ENCODE measurements at regions not wholly inside any gene's neighbourhood (a gene's known extent, or its start where the extent isn't known, plus 50 kb on each side); places are given as distances from the start of the nearest gene placed in this dataset.

DNA sequence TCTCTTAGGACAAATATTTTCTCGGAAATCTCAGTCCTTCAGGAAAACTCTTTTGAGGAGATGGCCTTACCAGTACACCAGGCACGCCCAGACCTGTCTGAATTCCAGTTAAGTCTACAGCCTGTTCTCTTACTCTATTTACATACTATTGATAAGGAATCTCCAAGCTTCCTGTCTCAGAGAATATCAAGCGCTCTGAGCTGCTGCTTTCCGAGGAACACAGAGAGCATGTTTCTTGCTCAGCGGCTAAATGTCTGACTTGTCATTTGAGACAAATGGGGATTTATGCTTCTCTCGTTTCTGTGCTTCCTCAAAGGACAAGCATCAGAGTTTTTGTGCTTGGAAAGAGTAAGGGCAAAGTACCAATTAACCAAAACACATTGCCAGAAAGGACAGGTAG lies 112.4 kb upstream of the CCDC54 start:
- TF ChIP-seq, protein P1, sequence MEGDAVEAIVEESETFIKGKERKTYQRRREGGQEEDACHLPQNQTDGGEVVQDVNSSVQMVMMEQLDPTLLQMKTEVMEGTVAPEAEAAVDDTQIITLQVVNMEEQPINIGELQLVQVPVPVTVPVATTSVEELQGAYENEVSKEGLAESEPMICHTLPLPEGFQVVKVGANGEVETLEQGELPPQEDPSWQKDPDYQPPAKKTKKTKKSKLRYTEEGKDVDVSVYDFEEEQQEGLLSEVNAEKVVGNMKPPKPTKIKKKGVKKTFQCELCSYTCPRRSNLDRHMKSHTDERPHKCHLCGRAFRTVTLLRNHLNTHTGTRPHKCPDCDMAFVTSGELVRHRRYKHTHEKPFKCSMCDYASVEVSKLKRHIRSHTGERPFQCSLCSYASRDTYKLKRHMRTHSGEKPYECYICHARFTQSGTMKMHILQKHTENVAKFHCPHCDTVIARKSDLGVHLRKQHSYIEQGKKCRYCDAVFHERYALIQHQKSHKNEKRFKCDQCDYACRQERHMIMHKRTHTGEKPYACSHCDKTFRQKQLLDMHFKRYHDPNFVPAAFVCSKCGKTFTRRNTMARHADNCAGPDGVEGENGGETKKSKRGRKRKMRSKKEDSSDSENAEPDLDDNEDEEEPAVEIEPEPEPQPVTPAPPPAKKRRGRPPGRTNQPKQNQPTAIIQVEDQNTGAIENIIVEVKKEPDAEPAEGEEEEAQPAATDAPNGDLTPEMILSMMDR (IDR thresholded peaks at IDR 0.05; ENCODE audit: insufficient read depth, low read length) = no peak
- DNase-seq (ENCODE audit: low read depth) = no peak

DNA sequence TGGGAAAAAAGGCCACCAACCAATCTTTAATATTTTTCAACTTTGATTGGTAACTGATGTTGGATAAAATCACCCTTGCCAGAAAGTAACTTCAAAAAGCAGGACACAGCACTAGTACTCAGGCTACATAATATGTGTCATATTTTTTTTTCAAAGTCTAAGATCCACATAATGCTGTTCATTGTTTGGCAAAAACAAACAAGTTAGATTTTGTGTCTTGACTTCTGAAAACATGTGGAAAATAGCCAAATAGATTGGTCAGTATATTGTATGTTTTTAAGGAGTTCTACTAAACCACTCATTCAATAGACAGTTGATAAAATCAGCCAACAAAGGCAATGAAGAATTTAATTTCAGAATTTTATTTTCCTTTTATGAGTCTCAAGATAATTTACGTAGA lies 111.7 kb upstream of the CCDC54 start:
- no peak for DNase-seq (ENCODE audit: low read depth)
- TF ChIP-seq, protein P1 (IDR thresholded peaks at IDR 0.05; ENCODE audit: insufficient read depth, low read length) = no peak
- no peak overlapping the region for H3K4me3 ChIP-seq (ENCODE audit: low read depth, low read length)

More for the DNA sequence above, 112.4 kb upstream of the CCDC54 start:
- no peak overlapping the region for H3K4me3 ChIP-seq (ENCODE audit: low read depth, low read length)

DNA sequence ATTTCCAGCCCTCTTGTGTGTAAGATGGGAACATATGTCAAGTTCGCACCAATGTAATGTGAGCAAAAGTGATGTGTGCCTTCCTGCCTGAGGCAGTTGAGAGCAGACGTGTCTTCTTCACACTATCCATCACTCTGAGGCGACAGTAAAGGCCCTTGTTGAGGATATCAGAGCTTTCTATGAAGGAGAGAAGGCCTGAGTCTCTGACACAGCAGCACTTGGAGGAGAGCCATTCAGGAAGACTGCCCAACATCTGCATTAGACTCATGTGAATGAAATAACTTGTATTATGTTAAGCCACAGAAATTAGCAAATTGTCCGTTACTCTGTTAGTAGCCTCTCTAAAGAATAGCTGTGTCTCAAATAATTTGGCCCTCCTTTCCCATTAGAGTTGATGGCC lies 108.8 kb upstream of the CCDC54 start:
- TF ChIP-seq, protein P1 (IDR thresholded peaks at IDR 0.05; ENCODE audit: insufficient read depth, low read length) = no peak
- no peak overlapping the region for H3K4me3 ChIP-seq (ENCODE audit: low read depth, low read length)
- no peak for DNase-seq (ENCODE audit: low read depth)

DNA sequence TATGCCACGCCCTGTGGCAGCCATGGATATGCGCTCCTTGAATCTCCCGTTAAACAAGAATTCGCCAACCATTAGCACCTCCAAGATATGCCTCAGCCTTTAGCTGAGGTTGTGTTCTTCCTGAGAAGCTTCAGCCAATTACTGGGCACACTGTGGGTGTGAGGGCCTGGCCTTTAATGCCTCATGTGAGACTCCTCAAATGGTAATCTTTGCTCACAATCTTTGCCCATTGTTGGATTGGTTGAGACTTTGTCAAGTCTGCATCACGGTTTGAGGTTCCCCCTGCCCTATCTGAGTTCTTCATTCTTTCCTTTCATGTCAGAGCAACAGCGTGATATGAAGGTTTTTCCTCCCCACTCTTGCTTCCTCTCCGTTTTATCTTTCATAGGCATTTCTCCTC lies 108.1 kb upstream of the CCDC54 start:
- no peak overlapping the region for H3K4me3 ChIP-seq (ENCODE audit: low read depth, low read length)
- DNase-seq (ENCODE audit: low read depth) = no peak
- TF ChIP-seq, protein P1 (IDR thresholded peaks at IDR 0.05; ENCODE audit: insufficient read depth, low read length) = no peak

DNA sequence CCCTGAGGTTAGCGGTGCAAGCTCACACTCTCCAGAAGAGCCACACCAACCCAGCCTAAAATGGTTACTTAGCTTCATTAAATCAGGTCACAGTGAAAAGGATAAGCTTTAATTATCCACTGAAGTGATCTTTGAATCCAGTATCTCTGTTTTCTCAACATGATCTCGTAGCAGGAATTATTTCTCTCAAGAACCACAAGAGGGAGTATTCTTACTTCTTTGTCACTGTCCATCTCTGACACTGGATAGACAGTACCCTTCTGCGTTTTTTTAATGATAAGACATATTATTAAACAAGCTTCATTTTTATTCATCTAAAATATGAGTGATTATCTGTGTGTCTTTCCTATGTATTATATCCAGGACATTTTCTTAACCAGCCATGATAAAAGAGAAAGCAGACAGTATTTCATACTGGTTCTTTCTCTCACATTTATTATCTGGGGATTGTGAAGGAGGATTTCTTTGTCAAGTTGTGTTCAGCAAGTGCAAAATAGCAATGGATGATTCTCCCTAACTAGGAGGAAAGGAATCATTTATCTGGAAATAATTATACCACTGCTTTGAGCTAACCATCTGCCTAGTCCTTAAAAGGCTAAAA lies 105.4 kb upstream of the CCDC54 start:
- peak; percentile 56 for DNase-seq (ENCODE audit: low read depth)
- TF ChIP-seq, protein P1 (IDR thresholded peaks at IDR 0.05; ENCODE audit: insufficient read depth, low read length) = peak; percentile 66
- no peak overlapping the region for H3K4me3 ChIP-seq (ENCODE audit: low read depth, low read length)

DNA sequence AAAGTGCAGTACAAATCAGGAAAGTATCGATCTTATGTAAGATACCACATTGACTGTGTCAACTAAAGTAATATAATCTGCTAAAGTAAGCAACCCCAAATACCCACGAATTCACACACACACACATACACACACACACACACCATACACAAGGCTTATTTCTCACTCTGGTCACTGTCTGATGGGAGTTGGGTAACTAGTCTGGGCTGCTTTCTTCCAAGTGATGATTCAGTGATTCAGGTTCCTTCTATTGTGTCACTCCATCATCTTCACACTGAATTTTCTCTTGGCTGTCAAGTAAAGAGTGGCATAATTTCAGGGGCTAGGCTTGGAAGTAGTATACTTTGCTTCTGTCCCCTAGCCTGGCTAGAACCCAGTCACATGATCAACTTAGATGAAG lies 104.8 kb upstream of the CCDC54 start:
- no peak overlapping the region for H3K4me3 ChIP-seq (ENCODE audit: low read depth, low read length)
- no peak for DNase-seq (ENCODE audit: low read depth)
- TF ChIP-seq, protein P1 (IDR thresholded peaks at IDR 0.05; ENCODE audit: insufficient read depth, low read length) = no peak

DNA sequence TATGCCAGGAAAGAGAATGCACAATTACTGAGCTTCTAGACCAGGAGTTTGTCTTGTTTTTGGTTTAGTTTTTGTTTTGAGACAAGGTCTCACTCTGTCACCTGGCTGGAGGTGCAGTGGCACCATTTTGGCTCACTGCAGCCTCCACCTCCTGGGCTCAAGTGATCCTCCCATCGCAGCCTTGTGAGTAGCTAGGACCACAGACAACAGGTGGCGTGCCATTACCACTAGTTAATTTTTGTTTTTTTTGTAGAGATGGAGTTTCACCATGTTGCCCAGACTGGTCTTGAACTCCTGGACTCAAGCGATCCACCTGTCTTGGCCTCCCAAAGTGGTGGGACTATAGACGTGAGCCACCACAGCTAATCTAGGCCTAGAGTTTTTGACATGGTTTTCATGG lies 104.4 kb upstream of the CCDC54 start:
- no peak overlapping the region for H3K4me3 ChIP-seq (ENCODE audit: low read depth, low read length)
- DNase-seq (ENCODE audit: low read depth) = no peak
- TF ChIP-seq, protein P1 (IDR thresholded peaks at IDR 0.05; ENCODE audit: insufficient read depth, low read length) = no peak
